ENCODE measurements at regions not wholly inside any gene's neighbourhood (a gene's known extent, or its start where the extent isn't known, plus 50 kb on each side); places are given as distances from the start of the nearest gene placed in this dataset.

DNA sequence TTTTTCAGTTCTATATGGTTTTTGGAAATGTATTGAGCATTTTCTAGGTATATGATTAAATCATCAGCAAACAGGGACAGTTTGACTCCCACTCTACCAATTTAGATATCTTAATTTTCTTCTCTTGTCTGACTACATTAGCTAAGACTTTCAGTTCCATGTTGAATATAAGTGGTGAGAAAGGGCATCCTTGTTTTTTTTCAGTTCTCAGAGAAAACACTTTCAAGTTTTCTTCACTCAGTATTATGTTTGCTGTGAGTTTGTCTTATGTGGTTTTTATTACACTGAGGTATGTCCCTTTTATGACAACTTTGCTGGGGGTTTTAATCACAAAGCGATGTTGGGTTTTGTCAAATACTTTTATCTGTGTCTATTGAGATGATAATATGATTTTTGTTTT, 352.6 kb downstream of the KDM5D start:
- CTCF ChIA-PET, result no interaction called here
- TF ChIP-seq, protein P1, sequence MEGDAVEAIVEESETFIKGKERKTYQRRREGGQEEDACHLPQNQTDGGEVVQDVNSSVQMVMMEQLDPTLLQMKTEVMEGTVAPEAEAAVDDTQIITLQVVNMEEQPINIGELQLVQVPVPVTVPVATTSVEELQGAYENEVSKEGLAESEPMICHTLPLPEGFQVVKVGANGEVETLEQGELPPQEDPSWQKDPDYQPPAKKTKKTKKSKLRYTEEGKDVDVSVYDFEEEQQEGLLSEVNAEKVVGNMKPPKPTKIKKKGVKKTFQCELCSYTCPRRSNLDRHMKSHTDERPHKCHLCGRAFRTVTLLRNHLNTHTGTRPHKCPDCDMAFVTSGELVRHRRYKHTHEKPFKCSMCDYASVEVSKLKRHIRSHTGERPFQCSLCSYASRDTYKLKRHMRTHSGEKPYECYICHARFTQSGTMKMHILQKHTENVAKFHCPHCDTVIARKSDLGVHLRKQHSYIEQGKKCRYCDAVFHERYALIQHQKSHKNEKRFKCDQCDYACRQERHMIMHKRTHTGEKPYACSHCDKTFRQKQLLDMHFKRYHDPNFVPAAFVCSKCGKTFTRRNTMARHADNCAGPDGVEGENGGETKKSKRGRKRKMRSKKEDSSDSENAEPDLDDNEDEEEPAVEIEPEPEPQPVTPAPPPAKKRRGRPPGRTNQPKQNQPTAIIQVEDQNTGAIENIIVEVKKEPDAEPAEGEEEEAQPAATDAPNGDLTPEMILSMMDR (IDR thresholded peaks at IDR 0.05; ENCODE audit: control extremely low read depth, extremely low read depth, low read depth, missing control alignments), result no peak
- POLR2A ChIA-PET, result no interaction called here
- DNase-seq (ENCODE audit: extremely low spot score), result no peak

- no peak for DNase-seq (ENCODE audit: extremely low spot score)
- CTCF ChIA-PET, result no interaction called here
- TF ChIP-seq, protein P1 (IDR thresholded peaks at IDR 0.05; ENCODE audit: control extremely low read depth, extremely low read depth, low read depth, missing control alignments), result no peak
- POLR2A ChIA-PET, result no interaction called here
Observed at GRCh38 chrY:19365321-19365720, 379.2 kb downstream of the KDM5D start.

DNA sequence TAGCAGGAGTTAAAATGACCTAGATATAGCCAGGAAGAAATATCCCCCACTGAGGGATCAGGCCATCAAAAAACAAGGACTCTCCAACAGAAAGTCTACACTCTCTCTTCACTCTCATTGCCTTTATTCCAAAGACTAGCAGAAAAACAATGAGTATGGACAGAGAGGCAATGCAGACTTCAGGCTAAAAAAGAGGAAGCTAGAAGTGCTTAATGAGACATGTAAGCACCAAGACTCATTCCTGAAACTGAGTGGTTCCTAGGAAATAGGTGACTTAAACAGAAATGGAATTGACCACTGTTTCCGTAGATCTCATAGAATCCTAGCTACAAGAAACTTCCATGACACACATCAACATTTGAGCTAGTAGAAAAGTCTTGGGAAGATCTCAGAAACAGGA, 387.3 kb downstream of the KDM5D start:
- TF ChIP-seq, protein P1 (IDR thresholded peaks at IDR 0.05; ENCODE audit: control extremely low read depth, extremely low read depth, low read depth, missing control alignments), result no peak
- no peak for DNase-seq (ENCODE audit: extremely low spot score)
- ChIA-PET POLR2A (no interaction called here), CTCF (no interaction called here)

DNA sequence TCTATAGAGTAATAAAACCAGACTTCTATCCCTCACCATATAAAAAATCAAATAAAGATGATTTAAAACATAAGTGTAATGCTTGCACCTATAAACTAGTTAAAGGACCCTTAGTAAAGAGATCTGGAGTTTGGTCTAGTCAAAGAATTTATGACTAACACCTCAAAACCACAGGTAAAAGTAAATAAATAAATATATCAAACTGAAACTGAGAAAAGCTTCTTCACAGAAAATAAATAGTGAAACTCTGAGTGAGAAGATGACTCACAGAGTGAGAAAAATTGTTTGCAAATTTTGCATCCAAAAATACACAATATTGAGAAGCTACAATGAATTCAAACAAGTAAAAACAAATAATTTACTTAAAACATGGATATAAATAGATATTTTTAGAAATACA, 387.8 kb downstream of the KDM5D start:
- ChIA-PET CTCF (no interaction called here), POLR2A (no interaction called here)
- TF ChIP-seq, protein P1 (IDR thresholded peaks at IDR 0.05; ENCODE audit: control extremely low read depth, extremely low read depth, low read depth, missing control alignments), result no peak
- peak; percentile 0 for DNase-seq (ENCODE audit: extremely low spot score)

DNA sequence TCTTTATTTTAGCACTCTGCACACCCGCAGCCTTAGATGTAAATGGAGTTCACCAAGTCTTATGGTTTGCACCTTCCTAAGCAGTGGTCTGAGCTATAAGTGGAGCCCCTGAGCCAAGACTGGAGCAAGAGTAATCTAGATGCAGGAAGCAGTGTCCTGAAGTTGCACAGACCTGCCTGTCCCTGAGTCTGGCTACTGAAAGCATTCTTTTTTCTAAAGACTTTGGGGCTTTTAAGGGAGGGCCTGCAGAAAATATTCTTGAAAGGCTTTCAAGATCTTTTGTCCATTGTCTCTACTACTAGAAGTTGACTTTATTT, 389.7 kb downstream of the KDM5D start:
- ChIA-PET CTCF (interaction anchor here (1.4 kb wide), 1 partner anchor 10 kb away, joined by 3 read pairs; no protein-coding TSS in a partner anchor), POLR2A (no interaction called here)
- TF ChIP-seq, protein P1 (IDR thresholded peaks at IDR 0.05; ENCODE audit: control extremely low read depth, extremely low read depth, low read depth, missing control alignments), result no peak
- no peak for DNase-seq (ENCODE audit: extremely low spot score)

DNA sequence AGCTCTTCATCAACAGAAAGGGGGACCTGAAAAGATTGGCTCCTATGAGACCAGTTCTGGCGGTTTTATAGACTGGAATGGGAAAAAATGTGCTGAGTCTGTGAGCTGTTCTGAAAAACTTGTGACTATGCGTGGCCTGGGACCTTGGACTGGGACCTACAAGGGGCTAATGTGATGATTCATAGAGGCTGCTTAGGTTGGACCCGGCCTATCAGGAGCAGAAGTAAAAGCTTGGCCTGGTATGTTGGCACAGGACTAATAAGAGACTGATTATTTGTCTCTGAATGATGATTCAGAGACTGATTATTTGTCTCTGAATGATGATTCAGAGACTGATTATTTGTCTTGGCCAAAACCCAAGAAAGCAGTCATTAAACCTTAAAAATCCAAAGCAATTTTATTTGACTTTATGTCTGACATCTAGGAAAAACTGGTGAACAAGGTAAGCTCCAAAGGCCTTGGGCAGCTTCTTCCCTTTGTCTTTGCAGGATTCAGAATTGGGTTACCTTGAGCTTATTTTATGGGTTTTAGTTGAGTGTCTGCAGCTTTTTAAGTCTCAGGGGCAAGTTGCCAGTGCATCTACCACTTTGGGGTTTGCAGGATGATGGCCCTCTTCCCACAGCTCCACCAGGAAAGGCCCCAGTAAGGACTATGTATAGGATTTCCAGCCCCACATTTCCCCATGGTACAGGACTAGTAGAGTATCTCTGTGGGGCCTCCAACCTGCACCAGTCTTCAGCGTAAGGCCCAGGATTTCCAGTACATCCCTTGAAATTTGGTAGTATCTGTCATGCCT, 390.3 kb downstream of the KDM5D start:
- CTCF ChIA-PET, result interaction anchor here (1.4 kb wide), 1 partner anchor 10 kb away, joined by 3 read pairs; no protein-coding TSS in a partner anchor
- DNase-seq (ENCODE audit: extremely low spot score), result no peak
- TF ChIP-seq, protein P1 (IDR thresholded peaks at IDR 0.05; ENCODE audit: control extremely low read depth, extremely low read depth, low read depth, missing control alignments), result no peak
- POLR2A ChIA-PET, result no interaction called here
